ENCODE measurements at regions not wholly inside any gene's neighbourhood (a gene's known extent, or its start where the extent isn't known, plus 50 kb on each side); places are given as distances from the start of the nearest gene placed in this dataset.

DNA sequence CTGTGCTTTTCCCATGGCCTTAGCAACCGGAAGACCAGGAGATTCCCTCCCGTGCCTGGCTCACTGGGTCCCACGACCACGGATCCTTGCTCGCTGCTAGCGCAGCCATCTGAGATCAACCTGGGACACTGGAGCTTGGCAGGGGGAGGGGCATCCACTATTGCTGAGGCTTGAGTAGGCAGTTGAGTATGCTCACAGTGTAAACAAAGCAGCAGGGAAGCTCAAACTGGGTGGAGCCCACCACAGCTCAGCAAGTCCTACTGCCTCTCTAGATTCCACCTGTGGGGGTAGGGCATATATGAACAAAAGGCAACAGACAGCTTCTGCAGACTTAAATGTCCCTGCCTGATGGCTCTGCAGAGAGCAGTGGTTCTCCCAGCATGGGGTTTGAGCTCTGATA, 697.0 kb downstream of the SORCS1 start:
- TF ChIP-seq, protein P1, sequence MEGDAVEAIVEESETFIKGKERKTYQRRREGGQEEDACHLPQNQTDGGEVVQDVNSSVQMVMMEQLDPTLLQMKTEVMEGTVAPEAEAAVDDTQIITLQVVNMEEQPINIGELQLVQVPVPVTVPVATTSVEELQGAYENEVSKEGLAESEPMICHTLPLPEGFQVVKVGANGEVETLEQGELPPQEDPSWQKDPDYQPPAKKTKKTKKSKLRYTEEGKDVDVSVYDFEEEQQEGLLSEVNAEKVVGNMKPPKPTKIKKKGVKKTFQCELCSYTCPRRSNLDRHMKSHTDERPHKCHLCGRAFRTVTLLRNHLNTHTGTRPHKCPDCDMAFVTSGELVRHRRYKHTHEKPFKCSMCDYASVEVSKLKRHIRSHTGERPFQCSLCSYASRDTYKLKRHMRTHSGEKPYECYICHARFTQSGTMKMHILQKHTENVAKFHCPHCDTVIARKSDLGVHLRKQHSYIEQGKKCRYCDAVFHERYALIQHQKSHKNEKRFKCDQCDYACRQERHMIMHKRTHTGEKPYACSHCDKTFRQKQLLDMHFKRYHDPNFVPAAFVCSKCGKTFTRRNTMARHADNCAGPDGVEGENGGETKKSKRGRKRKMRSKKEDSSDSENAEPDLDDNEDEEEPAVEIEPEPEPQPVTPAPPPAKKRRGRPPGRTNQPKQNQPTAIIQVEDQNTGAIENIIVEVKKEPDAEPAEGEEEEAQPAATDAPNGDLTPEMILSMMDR (IDR thresholded peaks at IDR 0.05), result no peak
- no peak for TF ChIP-seq POLR2A (IDR thresholded peaks at IDR 0.05)
- no peak for TF ChIP-seq POLR2AphosphoS5 (IDR thresholded peaks at IDR 0.05)
